Common myeloid progenitor, CD34-positive (primary cell): ENCODE measurements at regions not wholly inside any gene's neighbourhood (a gene's known extent, or its start where the extent isn't known, plus 50 kb on each side); places are given as distances from the start of the nearest gene placed in this dataset.
"Not testable (repeated sequence)": the region's sequence is repeated elsewhere in the genome, so short reads cannot be mapped to it uniquely, and the experiment has no call there.

Experiments
- CTCF ChIA-PET: fragments of 350-600 bp; sonication (Branson Sonifier 250); formaldehyde crosslinking; loops from one replicate; lab custom pipeline; 2021; ENCODE audit warnings: antibody characterized with exemption; lab: Charles Lee
- POLR2A ChIA-PET: fragments of 350-600 bp; sonication (Branson Sonifier 250); formaldehyde crosslinking; loops from one replicate; lab custom pipeline; 2021; ENCODE audit warnings: antibody characterized with exemption; lab: Charles Lee
- DNase-seq, 3 donors: peaks; one replicate each; pipeline versions ENCODE4 v3.0.0 to v3.0.0-alpha.2; 2013
- H3K27ac ChIP-seq, 2 experiments: 1 replicate in 1 of 2; 2 replicates in 1 of 2; pipeline ENCODE4 v1.7.0; 2013; ENCODE audit warnings: inconsistent platforms in 2 of 2, low read length in 2 of 2, mild to moderate bottlenecking in 2 of 2, low read depth in 1 of 2, moderate library complexity in 1 of 2; ENCODE audit not compliant: severe bottlenecking in 2 of 2, insufficient read depth in 1 of 2, poor library complexity in 1 of 2
- H3K27me3 ChIP-seq, 5 experiments: replicated peaks in 2 of 5; 1 replicate in 3 of 5; 2 replicates in 2 of 5; pipeline versions ENCODE4 v1.6.1 to v1.7.0; 2013; ENCODE audit warnings: low read length in 4 of 5, mild to moderate bottlenecking in 2 of 5, moderate library complexity in 2 of 5, inconsistent platforms in 1 of 5; ENCODE audit not compliant: insufficient read depth in 5 of 5, control insufficient read depth in 4 of 5
- H3K36me3 ChIP-seq, 4 experiments: 1 replicate in 2 of 4; 2 replicates in 2 of 4; pipeline versions ENCODE4 v1.6.1 to v1.7.0; 2013; ENCODE audit warnings: low read length in 3 of 4, control low read depth in 1 of 4, mild to moderate bottlenecking in 1 of 4; ENCODE audit not compliant: control insufficient read depth in 4 of 4, insufficient read depth in 4 of 4
- H3K4me1 ChIP-seq, 4 experiments: 1 replicate in 3 of 4; 2 replicates in 1 of 4; pipeline versions ENCODE4 v1.6.1 to v1.7.1; 2013; ENCODE audit warnings: low read length in 3 of 4, mild to moderate bottlenecking in 3 of 4, control low read depth in 1 of 4, inconsistent platforms in 1 of 4, moderate library complexity in 1 of 4; ENCODE audit not compliant: control insufficient read depth in 4 of 4, insufficient read depth in 4 of 4; ENCODE audit errors: control extremely low read depth in 1 of 4
- H3K4me3 ChIP-seq, 7 experiments: 1 replicate in 4 of 7; 2 replicates in 3 of 7; pipeline versions ENCODE4 v1.5.1 to v1.7.0; 2013; ENCODE audit warnings: mild to moderate bottlenecking in 7 of 7, low read length in 6 of 7, moderate library complexity in 6 of 7, inconsistent platforms in 2 of 7, low read depth in 2 of 7, control low read depth in 1 of 7; ENCODE audit not compliant: insufficient read depth in 4 of 7, control insufficient read depth in 1 of 7; ENCODE audit errors: extremely low read depth in 1 of 7
- H3K9me3 ChIP-seq, 5 experiments: 1 replicate in 4 of 5; 2 replicates in 1 of 5; pipeline versions ENCODE4 v1.6.1 to v1.7.1; 2013; ENCODE audit warnings: low read length in 4 of 5, mild to moderate bottlenecking in 2 of 5, inconsistent platforms in 1 of 5, low read depth in 1 of 5, moderate library complexity in 1 of 5; ENCODE audit not compliant: control insufficient read depth in 4 of 5, insufficient read depth in 2 of 5; ENCODE audit errors: control extremely low read depth in 1 of 5
- WGBS: methylation state at CpG from one replicate; pipeline ENCODE4 v1.1.5; 2013; ENCODE audit not compliant: insufficient coverage; 5-methylcytosine and 5-hydroxymethylcytosine counted together

DNA sequence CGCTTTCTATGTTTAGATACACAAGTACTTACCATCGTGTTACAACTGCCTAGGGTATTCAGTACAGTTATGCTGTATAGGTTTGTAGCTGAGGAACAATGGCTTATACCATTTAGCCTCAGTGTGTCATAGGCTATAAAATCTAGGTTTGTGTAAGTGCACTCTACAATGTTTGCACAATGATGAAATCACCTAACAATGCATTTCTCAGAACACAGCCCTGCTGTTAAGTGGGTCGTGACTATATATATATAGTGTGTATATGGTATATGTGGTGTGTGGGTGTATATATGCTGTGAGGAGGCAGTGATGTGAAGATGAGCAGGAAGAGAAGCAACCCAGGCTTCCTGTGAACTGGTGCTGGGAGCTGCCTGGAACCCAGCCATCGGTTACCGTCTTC, 65.6 kb upstream of the MKI67 start:
- WGBS, result 94% methylated on average over 2 of the region's 5 CpGs
- no peak for DNase-seq
- Histone ChIP-seq H3K36me3 (no peaks in the 10 kb centered on the region), H3K4me1 (no peaks in the 10 kb centered on the region), H3K27ac (no peak overlapping the region), H3K9me3 (no peaks in the 10 kb centered on the region), H3K27me3 (peaks cover 0 to 13% (median 2%) of the 10 kb centered on the region in 5 experiments), H3K4me3 (no peak overlapping the region)
- POLR2A ChIA-PET, result no interaction called here
- CTCF ChIA-PET, result interaction anchor here (1.4 to 2.9 kb wide), 2 partner anchors 11 to 20 kb away, joined by 3 to 7 read pairs; no protein-coding TSS in a partner anchor

- POLR2A ChIA-PET, H3K27ac ChIP-seq, H3K4me1 ChIP-seq, H3K36me3 ChIP-seq, H3K27me3 ChIP-seq, DNase-seq, CTCF ChIA-PET, H3K4me3 ChIP-seq: not testable (repeated sequence)
- 100% methylated on average over 1 of the region's 2 CpGs for WGBS
- H3K9me3 ChIP-seq, result peaks cover 0 to 21% (median 8%) of the 10 kb centered on the region in 5 experiments
Measured at GRCh38 chr10:128201826-128202225, 75.6 kb upstream of the MKI67 start.

- H3K36me3 ChIP-seq, result no peaks in the 10 kb centered on the region
- H3K4me3 ChIP-seq, result no peak overlapping the region
- no peak for DNase-seq
- ChIA-PET POLR2A (no interaction called here), CTCF (no interaction called here)
- peaks cover 0 to 5% (median 0%) of the 10 kb centered on the region in 4 experiments for H3K4me1 ChIP-seq
- H3K27me3 ChIP-seq, result peaks cover 0 to 15% (median 3%) of the 10 kb centered on the region in 5 experiments
- H3K27ac ChIP-seq, result no peak overlapping the region
- peaks cover 0 to 21% (median 8%) of the 10 kb centered on the region in 5 experiments for H3K9me3 ChIP-seq
Measured at GRCh38 chr10:128203028-128203427, 76.8 kb upstream of the MKI67 start.

DNA sequence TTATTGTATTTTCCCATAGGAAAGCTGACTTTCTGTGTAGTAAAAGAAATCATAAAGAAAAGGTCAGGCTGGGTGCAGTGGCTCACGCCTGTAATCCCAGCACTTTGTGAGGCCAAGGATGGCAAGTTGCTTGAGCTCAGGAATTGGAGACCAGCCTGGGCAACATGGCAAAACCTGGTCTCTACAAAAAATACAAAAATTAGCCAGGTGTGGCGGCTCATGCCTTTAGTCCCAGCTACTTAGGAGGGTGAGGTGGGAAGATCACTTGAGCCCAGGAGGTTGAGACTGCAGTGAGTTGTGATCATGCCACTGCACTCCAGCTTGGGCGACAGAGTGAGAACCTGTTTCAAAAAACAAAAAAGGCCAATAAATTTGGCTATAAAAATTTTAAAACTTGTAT, 79.4 kb upstream of the MKI67 start:
- peaks cover 0 to 20% (median 6%) of the 10 kb centered on the region in 5 experiments for H3K27me3 ChIP-seq
- peaks cover 0 to 20% (median 8%) of the 10 kb centered on the region in 5 experiments for H3K9me3 ChIP-seq
- POLR2A ChIA-PET, H3K4me3 ChIP-seq, DNase-seq, H3K4me1 ChIP-seq, H3K36me3 ChIP-seq, H3K27ac ChIP-seq: not testable (repeated sequence)
- WGBS, result no CpG with 5 or more reads among the region's 3 CpGs
- CTCF ChIA-PET, result interaction anchor here (1.0 to 1.2 kb wide), 2 partner anchors 8 to 28 kb away, joined by 4 read pairs; no protein-coding TSS in a partner anchor

DNA sequence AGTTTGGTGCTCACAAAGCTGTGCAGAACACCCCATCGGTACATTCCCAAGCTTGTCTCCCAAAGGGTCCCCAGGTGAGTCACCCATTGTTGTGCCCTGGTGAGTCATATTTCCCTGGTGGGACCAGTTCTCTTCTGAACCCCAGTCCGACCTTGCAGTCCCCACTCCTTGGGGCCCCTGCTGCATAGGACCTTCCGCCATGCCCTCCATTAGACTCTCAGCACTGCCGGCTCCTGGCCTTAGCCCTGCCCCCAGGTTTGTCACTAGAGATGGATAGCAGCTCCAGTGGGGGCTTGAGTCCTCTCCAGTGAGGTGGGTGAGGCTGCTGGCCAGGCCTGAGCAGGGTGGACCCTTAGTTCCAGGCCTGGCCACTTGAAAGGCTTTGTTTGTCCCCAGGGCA, 80.5 kb upstream of the MKI67 start:
- Histone ChIP-seq H3K36me3 (no peaks in the 10 kb centered on the region), H3K27ac (no peak overlapping the region), H3K9me3 (peaks cover 0 to 14% (median 6%) of the 10 kb centered on the region in 5 experiments), H3K4me1 (peaks cover 0 to 10% (median 6%) of the 10 kb centered on the region in 4 experiments), H3K27me3 (peaks cover 0 to 20% (median 6%) of the 10 kb centered on the region in 5 experiments), H3K4me3 (no peak overlapping the region)
- WGBS, result 88% methylated on average over 4 of the region's 4 CpGs
- CTCF ChIA-PET, result no interaction called here
- DNase-seq, result no peak
- POLR2A ChIA-PET, result no interaction called here

GRCh38 chr10:128209862-128210214, 83.6 kb upstream of the MKI67 start:
- 78% methylated on average over 12 of the region's 13 CpGs for WGBS
- POLR2A ChIA-PET, result no interaction called here
- CTCF ChIA-PET, result interaction anchor here (1.3 to 3.0 kb wide), 5 partner anchors 9 to 130 kb away, joined by 3 to 14 read pairs (median 6); no protein-coding TSS in a partner anchor
- Histone ChIP-seq H3K27me3 (peaks cover 0 to 20% (median 6%) of the 10 kb centered on the region in 5 experiments), H3K36me3 (no peaks in the 10 kb centered on the region), H3K27ac (no peak overlapping the region), H3K4me3 (peak overlapping the region in 5 of 7 experiments; percentile 19 to 68 (median 55)), H3K4me1 (peaks cover 0 to 13% (median 9%) of the 10 kb centered on the region in 4 experiments), H3K9me3 (no peaks in the 10 kb centered on the region)
- DNase-seq, result no peak

DNA sequence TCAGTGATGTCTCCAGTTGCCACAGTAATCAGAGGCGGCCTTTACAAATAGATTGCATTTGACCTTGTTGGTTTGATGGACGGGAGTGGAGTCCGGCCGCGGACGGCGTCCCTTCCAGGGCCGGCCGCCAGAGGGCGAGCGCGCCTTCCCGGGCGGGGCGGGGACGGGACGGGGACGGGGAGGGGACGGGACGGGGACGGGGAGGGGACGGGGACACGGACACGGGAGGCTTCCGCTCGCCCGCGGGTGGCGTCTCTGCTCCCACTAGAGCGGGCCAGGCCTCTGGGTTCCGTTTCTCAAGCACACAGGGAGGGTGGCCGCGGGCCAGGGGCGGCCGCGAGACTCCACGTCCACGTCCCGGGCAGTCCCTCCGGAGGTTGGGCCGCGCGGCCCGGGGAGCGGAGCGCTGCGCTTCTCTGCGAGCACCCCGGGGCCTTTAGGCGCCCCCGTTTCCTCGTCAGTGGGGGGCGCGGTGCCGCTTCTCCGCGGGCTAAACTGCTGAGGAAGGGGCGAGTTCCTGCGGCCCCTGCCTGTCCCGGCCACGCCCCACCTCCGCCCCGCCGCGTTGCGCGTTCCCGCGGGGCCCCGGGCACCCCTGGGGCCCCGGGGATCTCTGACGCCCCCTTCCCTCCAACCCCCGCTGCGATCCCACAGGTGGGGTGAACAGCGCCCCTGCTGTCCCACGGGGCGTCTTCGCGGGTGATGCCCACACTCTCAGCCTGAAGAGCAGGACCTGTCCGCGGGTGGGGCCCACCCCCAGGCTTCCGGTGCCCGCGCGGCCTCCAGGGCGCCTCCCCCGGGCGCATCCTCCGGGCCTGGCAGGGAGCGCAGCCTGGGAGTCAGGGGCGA, 84.2 kb upstream of the MKI67 start:
- H3K4me1 ChIP-seq, result peaks cover 0 to 13% (median 9%) of the 10 kb centered on the region in 4 experiments
- H3K4me3 ChIP-seq, result peak overlapping the region; percentile 61 to 84 (median 73)
- H3K9me3 ChIP-seq, result no peaks in the 10 kb centered on the region
- no peaks in the 10 kb centered on the region for H3K36me3 ChIP-seq
- ChIA-PET POLR2A (no interaction called here), CTCF (interaction anchor here (0.9 to 3.5 kb wide), 6 partner anchors 8 to 61 kb away, joined by 3 to 30 read pairs (median 9); no protein-coding TSS in a partner anchor)
- H3K27me3 ChIP-seq, result peaks cover 0 to 20% (median 6%) of the 10 kb centered on the region in 5 experiments
- WGBS, result 1% methylated on average over 70 of the region's 91 CpGs
- DNase-seq, result peak; percentile 59 to 72 (median 65)
- no peak overlapping the region for H3K27ac ChIP-seq
